Activated T-cell treated with anti-CD3 and anti-CD28 coated beads for 4 hours (primary cell): ENCODE measurements at regions not wholly inside any gene's neighbourhood (a gene's known extent, or its start where the extent isn't known, plus 50 kb on each side); places are given as distances from the start of the nearest gene placed in this dataset.

Source experiments
- DNase-seq: peaks from one replicate; pipeline ENCODE4 v3.0.0-alpha.2; 2020

- no peak for DNase-seq
These were observed 530.6 kb upstream of the KIRREL3 start for GRCh38 chr11:127531167-127531566.

- DNase-seq: no peak
These were observed 527.7 kb upstream of the KIRREL3 start for GRCh38 chr11:127528297-127528696.

DNA sequence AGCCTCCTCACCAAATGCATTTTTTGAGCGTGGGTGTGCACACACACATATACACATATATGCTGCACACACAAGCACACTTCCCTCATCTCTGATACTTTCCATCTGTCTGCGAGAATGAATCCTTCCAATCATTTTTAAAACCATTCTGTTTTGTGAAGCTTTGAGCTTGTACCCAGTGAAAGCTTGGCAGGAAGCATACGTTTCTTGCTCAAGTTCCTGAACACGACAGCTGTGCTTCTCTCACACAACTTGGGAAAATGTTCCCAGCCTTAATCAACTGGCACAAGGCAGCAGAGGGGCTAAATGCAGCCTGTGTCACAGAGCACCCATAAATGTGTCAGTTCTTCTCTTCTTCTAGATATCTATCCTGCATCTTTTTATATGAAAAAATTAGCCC, 524.0 kb upstream of the KIRREL3 start:
- DNase-seq: no peak

DNA sequence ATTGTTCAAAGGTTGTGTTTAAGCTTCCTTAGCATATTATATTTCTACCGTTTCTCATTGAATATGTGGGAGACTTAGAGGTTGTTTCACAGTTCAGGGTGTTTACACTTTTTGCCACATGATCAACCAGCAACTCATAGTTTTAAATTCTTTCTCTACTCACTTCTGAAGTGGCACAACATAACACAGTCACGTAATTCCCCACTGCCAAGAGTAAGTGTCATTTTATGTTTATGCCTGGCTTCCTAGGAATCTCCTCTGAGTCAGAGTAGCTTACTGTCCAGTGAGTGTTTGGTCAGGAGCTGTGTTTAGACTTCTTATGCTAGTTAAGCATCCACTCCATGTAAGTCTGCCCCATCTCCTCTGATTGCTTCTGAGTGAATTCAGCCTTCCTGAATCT, 520.8 kb upstream of the KIRREL3 start:
- DNase-seq: no peak

DNA sequence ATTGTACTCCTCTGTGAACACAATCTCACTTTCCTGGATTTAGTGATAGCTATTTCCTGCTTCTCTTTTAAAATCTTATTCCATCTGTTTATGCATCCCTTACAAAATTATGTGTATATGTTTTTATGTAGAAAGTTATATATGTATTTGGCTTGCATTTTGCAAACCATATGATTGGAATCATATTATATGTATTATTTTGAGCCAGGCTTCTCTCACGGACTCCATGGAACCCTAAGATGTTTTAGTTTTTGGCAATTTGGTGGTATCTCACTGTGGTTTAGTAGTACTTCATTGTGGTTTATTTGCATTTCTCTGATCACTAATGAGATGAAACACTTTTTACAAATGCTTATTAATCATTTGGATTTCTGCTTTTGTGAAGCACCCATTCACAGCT, 507.3 kb upstream of the KIRREL3 start:
- DNase-seq: no peak

DNA sequence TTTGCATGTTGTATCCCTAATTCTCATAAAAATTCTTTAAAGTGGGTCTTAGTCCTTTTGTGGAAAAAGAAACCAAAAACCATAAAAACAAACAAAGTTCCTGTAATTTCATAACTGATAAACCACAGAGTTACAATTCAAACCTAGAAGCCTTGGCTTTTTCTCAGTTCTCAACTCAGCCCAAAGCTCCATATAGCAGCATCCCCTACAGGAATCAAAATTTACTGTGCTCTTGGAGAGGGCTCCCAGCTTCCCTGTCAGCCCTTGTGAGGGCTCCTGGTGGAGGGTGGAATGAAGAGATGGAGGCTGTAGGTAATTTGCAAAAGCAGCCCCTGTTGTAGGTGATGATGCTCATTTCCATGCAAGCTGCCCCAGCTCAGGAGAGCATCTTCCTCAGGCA, 506.1 kb upstream of the KIRREL3 start:
- no peak for DNase-seq

DNA sequence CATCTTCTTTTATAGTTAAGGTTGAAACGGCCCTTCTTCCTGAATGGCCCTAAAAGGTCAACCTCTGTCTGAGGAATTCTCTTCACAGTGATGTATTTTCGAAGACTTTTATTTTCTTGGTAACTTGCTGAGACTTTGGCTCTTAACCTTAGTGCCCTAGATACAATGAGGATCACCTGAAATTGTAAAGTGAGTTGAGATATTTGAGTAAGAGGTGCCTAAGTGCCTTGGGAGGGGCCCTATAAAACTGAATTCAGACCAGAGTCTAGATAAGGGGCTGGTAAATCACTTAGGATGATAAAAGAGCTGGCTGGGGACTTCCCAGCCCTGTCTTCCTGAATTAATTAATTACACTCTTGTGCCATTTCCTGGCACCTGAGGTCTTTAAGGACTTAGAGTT, 505.6 kb upstream of the KIRREL3 start:
- no peak for DNase-seq

DNA sequence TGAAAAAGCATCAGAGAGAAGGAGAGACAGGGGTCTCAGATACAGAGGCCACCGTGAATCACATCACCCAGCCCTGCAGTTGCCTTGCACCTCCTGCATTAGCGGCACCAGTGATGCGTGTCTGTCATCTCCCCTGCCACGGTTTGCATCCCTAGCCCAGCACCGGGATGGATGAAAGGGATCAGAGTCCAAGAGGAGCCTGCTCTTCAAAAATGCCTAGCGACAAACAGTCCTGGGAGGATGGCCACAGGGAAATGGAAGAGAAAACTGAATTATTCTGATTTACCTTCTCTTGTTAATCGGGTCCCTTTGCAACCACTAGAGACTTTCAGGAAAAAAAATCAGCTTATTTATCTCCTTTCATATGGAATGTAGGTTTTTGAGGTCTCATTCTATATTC, 495.6 kb upstream of the KIRREL3 start:
- no peak for DNase-seq

- DNase-seq: no peak
These were observed 492.9 kb upstream of the KIRREL3 start for GRCh38 chr11:127493330-127494022.

- no peak for DNase-seq
These were observed 491.5 kb upstream of the KIRREL3 start for GRCh38 chr11:127492029-127492428.

- no peak for DNase-seq
These were observed 491.0 kb upstream of the KIRREL3 start for GRCh38 chr11:127491589-127491988.

GRCh38 chr11:127490896-127491295, 490.3 kb upstream of the KIRREL3 start:
- no peak for DNase-seq

- DNase-seq: no peak
These were observed 485.0 kb upstream of the KIRREL3 start for GRCh38 chr11:127485541-127485940.

GRCh38 chr11:127481391-127481790, 480.8 kb upstream of the KIRREL3 start:
- no peak for DNase-seq

DNA sequence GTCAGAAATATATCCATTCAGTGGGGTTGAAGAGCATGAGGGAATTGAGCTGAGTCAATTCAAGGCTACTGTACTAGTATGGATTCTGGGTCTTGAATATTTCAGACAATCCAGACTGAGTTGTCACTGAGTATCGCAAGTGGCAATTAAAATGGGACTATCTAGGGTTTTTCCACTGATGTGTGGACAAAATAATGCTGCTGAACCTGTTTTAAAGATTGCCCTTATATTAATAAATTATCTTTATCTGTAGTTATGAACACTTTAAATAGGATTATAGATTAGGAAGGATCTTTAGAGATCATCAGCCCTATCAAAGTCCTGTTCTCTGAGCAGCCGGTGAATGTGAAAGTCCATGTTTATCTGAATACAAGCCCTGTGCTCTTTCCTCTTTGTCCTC, 478.3 kb upstream of the KIRREL3 start:
- DNase-seq: no peak

GRCh38 chr11:127474766-127475165, 474.2 kb upstream of the KIRREL3 start:
- no peak for DNase-seq

DNA sequence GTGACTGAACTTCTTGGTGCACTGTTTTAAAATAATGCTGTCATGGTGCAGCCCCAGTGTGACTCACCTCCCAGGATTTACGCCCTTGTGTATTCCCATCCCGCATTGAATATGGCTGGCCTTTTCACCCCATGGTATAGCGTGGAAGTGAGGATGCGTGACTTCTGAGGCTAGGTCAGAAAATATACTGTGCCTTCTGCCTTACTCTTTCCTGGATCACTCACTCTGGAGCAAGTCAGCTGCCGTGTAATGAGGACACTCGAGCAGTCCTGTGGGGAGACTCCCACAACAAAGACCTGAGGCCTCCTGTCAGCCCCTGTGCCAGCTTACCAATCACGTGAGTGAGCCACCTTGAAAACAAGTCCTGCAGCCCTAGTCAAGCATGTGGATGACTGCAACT, 471.9 kb upstream of the KIRREL3 start:
- DNase-seq: no peak

GRCh38 chr11:127471662-127472061, 471.1 kb upstream of the KIRREL3 start:
- no peak for DNase-seq

DNA sequence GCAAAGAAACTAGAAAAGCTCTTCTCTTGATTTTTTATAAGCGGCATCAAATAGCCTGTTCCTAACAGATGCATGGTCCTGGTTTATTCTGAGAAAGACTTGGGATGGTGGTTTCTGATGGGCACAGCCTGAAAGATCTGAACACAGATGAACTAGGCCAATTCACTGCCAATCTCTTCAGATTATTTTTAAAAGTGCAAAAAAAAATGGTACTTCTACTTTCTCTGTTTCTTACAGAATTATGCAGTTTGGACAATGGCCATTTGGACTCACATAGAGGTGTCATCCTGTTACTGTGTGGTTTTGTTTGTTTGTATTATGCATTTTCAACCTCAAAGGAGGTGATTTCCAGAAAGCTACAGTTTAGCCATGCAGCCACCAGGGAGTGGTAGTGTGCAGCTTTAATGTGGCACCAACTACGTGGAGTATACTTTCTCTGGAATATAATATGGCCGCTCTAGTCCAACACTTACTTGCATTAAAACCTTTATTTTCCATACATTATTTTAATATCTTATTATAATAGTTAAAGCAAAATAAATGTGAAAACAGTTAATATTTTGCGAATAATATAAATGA, 469.8 kb upstream of the KIRREL3 start:
- DNase-seq: no peak

GRCh38 chr11:127464325-127464724, 463.8 kb upstream of the KIRREL3 start:
- no peak for DNase-seq

- DNase-seq: no peak
These were observed 461.4 kb upstream of the KIRREL3 start for GRCh38 chr11:127462065-127462344.

GRCh38 chr11:127461241-127462064, 460.9 kb upstream of the KIRREL3 start:
- DNase-seq: no peak

DNA sequence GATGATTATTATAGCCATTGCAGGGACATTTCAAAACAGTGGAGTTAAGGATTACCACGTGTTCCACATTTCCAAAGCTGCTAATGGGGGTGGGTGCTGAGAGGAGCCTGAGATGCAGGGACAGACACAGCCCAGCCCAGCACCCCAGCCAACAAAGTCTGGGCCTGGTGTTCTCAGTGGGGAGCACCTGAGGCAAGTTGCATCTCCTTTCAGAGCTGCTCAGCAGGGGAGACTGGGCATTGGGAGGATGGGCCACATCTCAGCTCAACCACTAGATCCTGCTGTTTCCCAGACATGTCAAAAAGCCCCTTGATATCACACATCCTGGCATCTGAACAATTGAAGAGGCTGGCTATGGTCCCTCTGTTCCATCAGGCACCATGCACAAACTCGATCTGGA, 458.0 kb upstream of the KIRREL3 start:
- DNase-seq: no peak

DNA sequence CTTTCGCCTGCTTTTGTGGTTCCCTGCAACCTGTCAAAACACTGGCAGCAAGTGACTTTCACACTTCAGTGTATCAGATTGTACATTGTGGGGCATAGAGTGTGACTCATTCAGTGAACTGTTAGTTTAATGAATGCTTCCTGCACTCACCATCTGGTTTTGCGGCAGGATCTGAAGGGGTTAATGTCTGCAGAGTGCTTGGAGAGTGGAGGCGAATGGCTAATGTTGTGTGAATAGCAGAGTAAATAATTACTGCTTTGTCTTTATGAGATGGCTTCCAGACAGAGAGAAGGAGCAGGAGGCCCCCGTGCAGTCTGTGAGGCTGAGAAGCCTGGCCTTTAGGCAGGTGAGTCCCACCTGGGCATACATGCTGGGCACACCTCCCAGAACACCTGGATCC, 454.3 kb upstream of the KIRREL3 start:
- no peak for DNase-seq

- DNase-seq: no peak
These were observed 452.0 kb upstream of the KIRREL3 start for GRCh38 chr11:127452533-127452932.
